HG03280 (cell line): ENCODE measurements at regions not wholly inside any gene's neighbourhood (a gene's known extent, or its start where the extent isn't known, plus 50 kb on each side); places are given as distances from the start of the nearest gene placed in this dataset.

Source experiments
- ATAC-seq: cut with Tn5 transposase; IDR thresholded peaks from one replicate; pipeline ENCODE4 v1.9.1; 2021; ENCODE audit warnings: mild to moderate bottlenecking, moderate library complexity; ENCODE audit not compliant: unreplicated experiment

DNA sequence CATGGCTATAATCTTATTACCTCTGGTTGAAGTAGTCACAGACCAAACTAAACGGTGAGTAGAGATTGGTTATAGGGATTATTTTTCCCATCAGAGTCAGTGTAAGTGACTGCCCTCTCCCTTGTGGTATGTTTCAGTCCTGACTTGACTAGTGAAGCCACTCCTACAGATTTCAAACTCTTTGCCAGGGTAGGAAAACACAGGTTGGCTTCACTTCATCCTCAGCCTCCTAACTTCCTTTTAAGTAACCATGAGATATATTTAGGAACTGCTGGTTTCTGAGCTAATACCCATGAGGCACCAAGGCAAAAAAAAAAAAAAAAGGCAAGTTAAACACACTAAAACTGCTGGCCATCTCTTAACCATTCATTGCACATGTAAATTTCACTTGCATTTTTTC lies 349.2 kb upstream of the MCTP2 start:
- ATAC-seq: no peak

GRCh38 chr15:93881310-93881709 lies 350.1 kb upstream of the MCTP2 start:
- ATAC-seq: no peak

DNA sequence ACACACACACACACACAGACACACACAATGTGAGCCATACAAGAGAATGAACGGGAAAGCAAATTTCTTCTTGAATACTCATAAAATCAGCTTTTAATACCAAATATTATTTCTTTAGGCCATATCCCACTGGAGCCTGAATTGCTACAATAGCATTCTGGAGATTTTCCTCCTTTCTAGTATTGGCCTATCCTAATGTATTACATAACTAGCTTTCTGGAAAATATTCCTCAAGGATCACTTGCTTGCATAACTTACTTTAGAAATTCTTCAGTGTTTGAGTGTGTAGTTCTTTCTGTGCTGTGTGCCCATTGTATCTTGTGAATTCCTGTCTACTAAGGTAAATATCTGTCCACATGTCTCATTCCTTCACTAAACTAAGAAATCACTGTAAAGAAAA lies 351.0 kb upstream of the MCTP2 start:
- ATAC-seq: no peak

DNA sequence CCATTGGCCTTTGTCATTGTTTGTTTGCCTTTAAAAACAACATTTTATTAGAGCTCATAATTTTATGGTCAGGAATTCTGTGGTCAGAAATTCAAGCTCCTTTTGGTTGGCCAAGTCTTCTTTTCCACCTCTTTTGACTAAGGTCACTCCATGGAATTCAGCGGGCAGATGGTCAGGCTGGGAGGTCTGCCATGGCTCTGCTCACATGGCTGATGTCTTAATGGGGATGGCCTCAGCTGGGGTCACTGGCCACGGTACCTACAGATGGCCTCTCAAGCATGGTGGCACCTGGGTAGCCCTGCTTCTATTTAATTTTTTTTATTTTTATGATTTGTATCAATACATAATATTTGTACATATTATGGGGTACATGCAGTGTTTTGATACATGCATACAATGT lies 360.8 kb upstream of the MCTP2 start:
- no peak for ATAC-seq

DNA sequence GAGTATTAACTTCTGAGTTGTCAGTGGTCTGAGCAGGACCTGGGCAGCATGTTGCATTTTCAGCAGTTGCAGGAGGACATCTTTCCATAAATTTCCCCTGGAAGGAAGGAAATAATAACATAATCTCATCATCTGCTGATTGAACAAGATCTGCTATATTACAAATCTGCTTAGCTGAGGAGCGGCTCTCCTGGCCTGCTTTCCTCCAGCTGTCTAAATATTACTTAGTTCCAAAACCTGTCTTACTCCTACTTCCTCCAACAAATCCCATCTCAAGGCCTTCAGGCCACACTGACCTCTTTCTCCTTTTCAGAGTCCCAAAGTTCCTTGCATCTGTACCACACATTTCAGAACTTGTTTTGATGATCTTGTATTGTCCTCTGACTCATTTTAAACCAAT lies 364.4 kb upstream of the MCTP2 start:
- no peak for ATAC-seq

DNA sequence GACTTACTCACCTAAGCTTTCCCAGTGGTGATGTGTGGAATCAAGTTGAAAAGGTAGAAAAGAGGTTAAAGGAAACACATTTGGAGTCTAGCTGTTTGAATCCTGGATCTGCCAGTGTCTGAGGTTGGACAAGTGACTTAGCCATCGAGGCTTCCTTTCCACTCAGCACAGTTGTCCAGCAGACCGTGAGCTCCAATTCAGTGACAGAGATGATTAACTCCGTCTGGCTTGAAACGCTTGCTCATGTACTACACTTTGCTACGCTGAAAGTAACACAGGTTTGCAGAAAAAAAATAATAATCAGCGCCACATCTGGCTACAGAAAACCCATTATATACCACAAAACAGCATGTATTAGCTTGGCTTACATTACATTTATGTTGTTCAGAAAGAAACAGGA lies 364.9 kb upstream of the MCTP2 start:
- ATAC-seq: no peak

DNA sequence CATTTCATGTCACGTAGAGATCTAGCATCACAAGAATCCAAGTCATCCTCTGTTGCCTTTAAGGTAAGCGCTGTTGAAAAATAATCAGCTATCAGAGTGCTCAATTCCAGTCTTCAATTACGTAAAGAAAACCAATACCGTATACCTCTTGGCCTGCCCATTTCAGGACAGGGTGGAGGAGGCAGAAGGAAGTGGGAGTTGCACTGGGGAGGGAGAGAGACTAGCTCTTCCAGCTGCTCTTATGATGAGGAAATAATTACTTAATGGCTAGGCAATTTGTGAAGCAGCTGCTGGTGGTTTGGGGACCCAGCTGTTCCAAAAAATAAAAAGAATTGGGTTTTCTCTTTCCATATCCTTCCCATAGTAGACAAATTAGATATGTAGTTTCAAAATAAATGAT lies 365.8 kb upstream of the MCTP2 start:
- no peak for ATAC-seq

- no peak for ATAC-seq
Measured at GRCh38 chr15:93862791-93863190, 368.6 kb upstream of the MCTP2 start.

DNA sequence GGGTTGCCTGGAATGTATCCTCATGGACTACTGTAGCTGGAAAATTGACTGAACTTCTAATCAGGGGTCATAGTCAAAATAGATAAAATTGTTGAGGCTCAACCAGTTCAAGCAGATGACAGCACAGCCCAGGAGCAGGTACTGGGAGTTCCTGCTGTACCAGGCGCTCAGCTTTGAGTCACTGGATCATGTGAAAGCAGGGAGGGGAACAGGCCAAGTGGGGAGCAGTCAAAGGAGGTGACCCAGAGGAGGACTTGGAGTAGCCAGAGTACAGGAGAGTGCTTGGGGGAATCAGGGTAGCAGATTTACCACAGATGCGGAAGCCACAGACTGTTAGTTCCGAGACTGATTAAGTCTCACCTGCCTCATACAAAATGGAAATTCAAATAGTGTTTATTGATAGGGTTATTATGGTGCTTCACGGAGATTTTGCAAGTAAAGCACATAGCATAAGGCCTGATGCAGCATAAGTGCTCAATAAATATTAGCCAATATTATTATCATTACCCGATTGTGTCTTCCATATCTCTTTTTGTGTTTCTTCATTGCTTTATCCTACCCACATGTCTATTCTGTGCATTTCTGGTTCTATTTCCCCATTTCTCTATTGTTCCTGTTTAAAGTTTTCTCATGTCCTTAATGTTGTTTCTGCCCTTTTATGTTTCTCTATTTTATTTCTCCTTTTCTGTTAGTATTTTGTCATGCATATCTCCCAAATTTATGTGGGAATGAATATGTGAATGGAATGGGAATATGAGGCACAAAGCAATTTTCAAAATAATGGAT lies 369.2 kb upstream of the MCTP2 start:
- ATAC-seq: no peak

DNA sequence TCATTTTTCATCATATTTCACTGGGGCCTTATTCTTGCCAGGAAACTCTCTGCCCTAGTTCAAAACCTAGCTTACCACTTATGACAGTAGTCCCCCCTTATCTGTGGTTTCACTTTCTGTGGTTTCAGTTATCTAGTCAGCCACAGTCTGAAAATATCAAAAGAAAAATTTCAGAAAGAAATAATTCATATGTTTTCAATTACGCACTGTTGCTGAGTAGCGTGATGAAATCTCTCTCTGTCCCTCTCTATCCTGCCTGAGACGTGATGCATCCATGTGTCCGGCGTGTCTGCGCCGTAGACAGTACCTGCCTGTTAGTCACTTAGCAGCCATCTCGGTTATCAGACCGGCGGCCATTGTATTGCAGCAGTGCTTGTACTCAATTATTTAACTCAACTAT lies 369.9 kb upstream of the MCTP2 start:
- ATAC-seq: no peak

DNA sequence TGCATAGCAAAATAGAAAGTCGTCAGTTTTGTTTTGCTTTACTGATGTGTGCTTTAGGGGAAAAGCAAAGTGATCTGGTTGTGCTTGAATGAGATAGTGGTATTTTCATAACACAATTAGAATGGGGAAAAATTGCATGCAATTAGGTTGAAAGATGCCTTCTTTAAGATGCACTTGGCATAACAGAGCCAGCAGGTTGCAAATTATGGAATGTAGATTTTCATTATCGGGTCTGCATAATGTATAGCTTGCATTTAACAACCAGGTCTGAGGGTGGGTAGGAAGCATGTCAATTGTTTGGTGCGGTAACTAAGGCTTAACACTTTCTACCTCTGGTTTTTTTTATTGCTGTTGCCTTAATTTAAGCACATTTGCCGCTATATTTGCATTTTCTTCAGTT lies 370.7 kb upstream of the MCTP2 start:
- no peak for ATAC-seq

- no peak for ATAC-seq
Measured at GRCh38 chr15:93859176-93859575, 372.2 kb upstream of the MCTP2 start.

DNA sequence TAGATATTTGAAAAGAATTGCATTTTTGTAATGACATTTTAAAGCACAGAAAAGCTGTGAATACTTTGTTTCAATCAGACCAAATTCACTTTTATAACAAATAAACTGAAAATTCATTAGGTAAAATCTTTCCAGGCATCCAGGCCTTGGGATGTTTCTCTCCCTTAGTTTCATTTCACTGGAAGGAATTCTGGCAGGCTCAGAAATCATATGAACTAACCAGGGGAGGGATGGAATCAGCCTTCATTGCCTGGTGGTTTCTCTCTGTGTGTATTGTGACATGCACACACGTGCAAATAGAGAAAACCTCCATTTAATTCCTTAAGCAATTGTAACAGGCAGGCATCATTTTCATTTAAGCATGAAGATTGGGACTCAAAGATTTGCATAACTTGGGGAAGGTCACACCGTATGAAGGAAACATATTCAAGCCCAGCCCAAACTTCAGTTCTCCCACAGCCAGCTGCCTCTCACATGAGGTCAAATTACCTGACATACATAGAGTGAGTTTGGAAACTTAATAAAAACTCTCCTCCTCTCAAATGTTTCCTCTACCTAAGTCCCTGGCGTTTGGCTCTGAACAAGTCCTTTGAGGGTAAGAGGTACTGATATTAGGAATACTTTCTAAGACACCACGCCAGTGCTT lies 376.1 kb upstream of the MCTP2 start:
- no peak for ATAC-seq

GRCh38 chr15:93854088-93854487 lies 377.3 kb upstream of the MCTP2 start:
- ATAC-seq: no peak

GRCh38 chr15:93852761-93853160 lies 378.6 kb upstream of the MCTP2 start:
- ATAC-seq: no peak

- ATAC-seq: no peak
Measured at GRCh38 chr15:93848490-93848889, 382.9 kb upstream of the MCTP2 start.

DNA sequence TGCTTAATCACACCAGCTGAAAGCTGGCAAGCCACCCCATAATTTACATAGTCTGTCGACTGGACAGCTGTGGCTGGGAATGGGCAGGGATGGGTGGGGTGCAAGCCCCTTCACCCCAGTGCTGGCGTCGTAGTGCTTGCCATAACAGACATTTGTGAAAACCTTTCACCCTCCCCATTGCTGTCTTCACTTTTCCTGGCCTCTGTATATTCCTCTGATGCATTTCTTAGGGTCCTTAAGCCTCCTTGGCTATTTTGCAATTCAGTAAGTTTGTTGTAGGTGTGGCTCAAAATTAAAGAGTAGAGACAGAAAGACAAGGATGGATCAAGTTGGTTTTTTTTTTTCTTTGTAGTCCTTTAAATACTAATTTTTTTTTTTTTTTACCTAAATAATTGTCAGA lies 383.3 kb upstream of the MCTP2 start:
- ATAC-seq: no peak

- ATAC-seq: no peak
Measured at GRCh38 chr15:93846148-93846547, 385.2 kb upstream of the MCTP2 start.

GRCh38 chr15:93837450-93837849 lies 393.9 kb upstream of the MCTP2 start:
- no peak for ATAC-seq

GRCh38 chr15:93835344-93835743 lies 396.0 kb upstream of the MCTP2 start:
- ATAC-seq: no peak

- ATAC-seq: no peak
Measured at GRCh38 chr15:93831641-93832040, 399.7 kb upstream of the MCTP2 start.

GRCh38 chr15:93830221-93831080 lies 400.9 kb upstream of the MCTP2 start:
- ATAC-seq: no peak
